Endothelial cell of umbilical vein (primary cell): ENCODE measurements at regions not wholly inside any gene's neighbourhood (a gene's known extent, or its start where the extent isn't known, plus 50 kb on each side); places are given as distances from the start of the nearest gene placed in this dataset.

ENCODE experiments used
- BruUV-seq: library from RNA; stranded (reverse); fragments of 400-500 nt; replicated peaks from 2 replicates; lab custom pipeline; 2021; lab: Mats Ljungman, UMichigan
- CTCF ChIA-PET: fragments of 300-600, 350-600 bp; sonication (Branson Sonifier 250); formaldehyde crosslinking; loops from one replicate; lab custom pipeline; 2021; ENCODE audit warnings: antibody characterized with exemption, inconsistent platforms; lab: Charles Lee
- POLR2A ChIA-PET: fragments of 300-600, 350-600 bp; sonication (Branson Sonifier 250); formaldehyde crosslinking; loops from one replicate; lab custom pipeline; 2021; ENCODE audit warnings: antibody characterized with exemption, inconsistent platforms; lab: Charles Lee
- DNase-seq: peaks from one replicate; pipeline ENCODE4 v3.0.0-alpha.2; 2011; ENCODE audit warnings: low read depth, low spot score
- FAIRE-seq: peaks from 2 replicates; lab custom pipeline; 2011; peaks lifted over from hg19 to GRCh38; lab: Jason Lieb, UNC
- H2AFZ ChIP-seq: 2 replicates; pipeline ENCODE4 v1.6.0; 2012; ENCODE audit warnings: low read depth, low read length, control low read depth, inconsistent platforms
- H3K27ac ChIP-seq: 2 replicates; pipeline ENCODE4 v1.5.1; 2011; ENCODE audit warnings: low read depth, mild to moderate bottlenecking, control low read depth, low read length, moderate library complexity; ENCODE audit not compliant: insufficient read depth
- H3K27me3 ChIP-seq, 2 experiments: 2 replicates each; pipeline versions ENCODE4 v1.6.0 to v1.6.1; 2011; ENCODE audit warnings: low read length in 2 of 2, mixed read lengths in 1 of 2; ENCODE audit not compliant: control insufficient read depth in 2 of 2, insufficient read depth in 2 of 2
- H3K36me3 ChIP-seq, 2 experiments: 2 replicates in 1 of 2; 3 replicates in 1 of 2; pipeline ENCODE4 v1.5.1; 2011; ENCODE audit warnings: low read length in 2 of 2, mild to moderate bottlenecking in 1 of 2, moderate library complexity in 1 of 2; ENCODE audit not compliant: control insufficient read depth in 2 of 2, insufficient read depth in 2 of 2; ENCODE audit errors: extremely low read depth in 1 of 2
- H3K4me1 ChIP-seq: 3 replicates; pipeline ENCODE4 v1.5.1; 2011; ENCODE audit warnings: mild to moderate bottlenecking, low read length; ENCODE audit not compliant: control insufficient read depth, insufficient read depth; ENCODE audit errors: extremely low read depth
- H3K4me2 ChIP-seq: 2 replicates; pipeline ENCODE4 v1.6.1; 2011; ENCODE audit warnings: low read length, control low read depth, mixed read lengths; ENCODE audit not compliant: insufficient read depth
- H3K4me3 ChIP-seq, 3 experiments: fragments of 200-600 bp in 1 of 3; sonication (generic), shearing (Covaris generic) in 1 of 3; replicated peaks in 1 of 3; 2 replicates each; pipeline ENCODE4 v1.5.1; 2011 to 2016; ENCODE audit warnings: control low read depth in 3 of 3, low read length in 3 of 3, mild to moderate bottlenecking in 2 of 3, inconsistent platforms in 1 of 3, low read depth in 1 of 3, moderate library complexity in 1 of 3; ENCODE audit not compliant: insufficient read depth in 1 of 3
- H3K79me2 ChIP-seq: 2 replicates; pipeline ENCODE4 v1.6.0; 2012; ENCODE audit warnings: low read length, inconsistent platforms; ENCODE audit not compliant: control insufficient read depth, insufficient read depth
- H3K9ac ChIP-seq: replicated peaks from 2 replicates; pipeline ENCODE3; 2011; ENCODE audit warnings: low read length, control low read depth; ENCODE audit not compliant: insufficient read depth; ENCODE audit errors: extremely low read depth
- H3K9me1 ChIP-seq: replicated peaks from 3 replicates; pipeline ENCODE4 v1.6.0; 2011; ENCODE audit warnings: mild to moderate bottlenecking, low read length; ENCODE audit not compliant: control insufficient read depth, insufficient read depth; ENCODE audit errors: extremely low read depth
- H3K9me3 ChIP-seq: replicated peaks from 2 replicates; pipeline ENCODE4 v1.5.1; 2012; ENCODE audit warnings: low read length, inconsistent platforms; ENCODE audit not compliant: control insufficient read depth, insufficient read depth
- H4K20me1 ChIP-seq: replicated peaks from 2 replicates; pipeline ENCODE3; 2011; ENCODE audit warnings: mild to moderate bottlenecking, low read length; ENCODE audit not compliant: control insufficient read depth, insufficient read depth; ENCODE audit errors: extremely low read depth
- EZH2 ChIP-seq: IDR thresholded peaks from 2 replicates; pipeline ENCODE4 v1.6.1; 2012; ENCODE audit warnings: borderline replicate concordance, low read depth, mild to moderate bottlenecking, moderate library complexity, low read length, inconsistent platforms; ENCODE audit not compliant: severe bottlenecking
- FOS ChIP-seq: IDR thresholded peaks from 2 replicates; pipeline ENCODE4 v1.6.1; 2011; ENCODE audit warnings: mild to moderate bottlenecking, low read length, moderate library complexity, borderline replicate concordance; ENCODE audit not compliant: insufficient read depth
- GATA2 ChIP-seq: IDR thresholded peaks from 2 replicates; pipeline ENCODE4 v1.7.0; 2011; ENCODE audit warnings: low read depth, mild to moderate bottlenecking, moderate library complexity, mixed read lengths, low read length; ENCODE audit not compliant: insufficient read length, insufficient read depth
- JUN ChIP-seq: IDR thresholded peaks from 2 replicates; pipeline ENCODE4 v1.6.1; 2011; ENCODE audit warnings: borderline replicate concordance, low read depth; ENCODE audit not compliant: insufficient read length, insufficient read depth
- MYC ChIP-seq: IDR thresholded peaks from one replicate; pipeline ENCODE4 v1.6.1; 2011; ENCODE audit warnings: mild to moderate bottlenecking, low read depth, low read length
- POLR2A ChIP-seq: IDR thresholded peaks from 2 replicates; pipeline ENCODE4 v1.6.1; 2012; ENCODE audit warnings: low read depth, mild to moderate bottlenecking, control low read depth, low read length
- POLR2AphosphoS5 ChIP-seq: IDR thresholded peaks from 2 replicates; pipeline ENCODE4 v1.6.1; 2012; ENCODE audit warnings: low read depth, mild to moderate bottlenecking, control low read depth, low read length, moderate library complexity; ENCODE audit not compliant: insufficient read depth
- dilution Hi-C: fragments of 300-500 bp; cut with MboI; formaldehyde crosslinking; loops from one replicate; pipeline ENCODE4 v1.15.0; 2019; ENCODE audit warnings: low sequenced_read_pairs; ENCODE audit not compliant: extremely low pct_ligation_motif_present
- intact Hi-C: fragments of 100-400 bp; cut with micrococcal nuclease; formaldehyde crosslinking; loops from one replicate; pipeline ENCODE4 v1.10.0; 2022
- TF ChIP-seq, protein P1 (sequence below): IDR thresholded peaks from 2 replicates; pipeline ENCODE4 v1.6.1; 2011; ENCODE audit not compliant: insufficient read depth, insufficient read length
- TF ChIP-seq, protein P2 (sequence below), 2 donors: IDR thresholded peaks; 1 replicate in 1 of 2; 2 replicates in 1 of 2; pipeline ENCODE4 v1.5.1; 2011; ENCODE audit warnings: low read length in 2 of 2, mild to moderate bottlenecking in 2 of 2, moderate library complexity in 2 of 2, control low read depth in 1 of 2, inconsistent platforms in 1 of 2, low read depth in 1 of 2; ENCODE audit not compliant: insufficient read depth in 1 of 2; ENCODE audit errors: extremely low read depth in 1 of 2

DNA sequence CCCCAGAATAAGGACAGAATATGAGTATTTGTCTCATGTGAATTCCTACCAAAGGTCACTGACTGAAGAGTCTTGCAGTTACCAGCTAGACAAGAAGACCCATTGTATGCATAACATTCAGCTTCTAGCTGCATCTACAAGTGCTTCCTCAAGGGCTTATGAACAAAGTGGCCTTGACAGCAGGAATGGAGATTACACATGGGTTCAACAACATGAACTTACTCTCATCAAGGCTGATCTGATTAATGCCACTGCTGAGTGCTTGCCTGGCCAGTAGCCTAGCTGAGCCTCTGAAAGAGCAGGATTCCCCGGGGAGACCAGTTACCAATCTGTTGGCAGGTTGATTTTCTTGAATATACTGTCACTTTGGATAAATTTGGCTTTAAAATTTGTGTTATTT, 76.7 kb upstream of the CHD1 start:
- H3K4me1 ChIP-seq, result peaks cover 5% of the 10 kb centered on the region
- H2AFZ ChIP-seq, result no peak overlapping the region
- no peak overlapping the region for H3K27ac ChIP-seq
- H3K4me3 ChIP-seq, result no peak overlapping the region
- FAIRE-seq (no peak), DNase-seq (no peak)
- no peaks in the 10 kb centered on the region for H3K27me3 ChIP-seq
- intact Hi-C loops, result no loop called here
- no peaks in the 10 kb centered on the region for H3K79me2 ChIP-seq
- no peak for TF ChIP-seq GATA2
- TF ChIP-seq, protein P1, sequence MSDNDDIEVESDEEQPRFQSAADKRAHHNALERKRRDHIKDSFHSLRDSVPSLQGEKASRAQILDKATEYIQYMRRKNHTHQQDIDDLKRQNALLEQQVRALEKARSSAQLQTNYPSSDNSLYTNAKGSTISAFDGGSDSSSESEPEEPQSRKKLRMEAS, result no peak
- TF ChIP-seq POLR2AphosphoS5, result no peak
- no peak for TF ChIP-seq MYC
- no peak for TF ChIP-seq EZH2
- TF ChIP-seq JUN, result no peak
- H3K4me2 ChIP-seq, result no peak overlapping the region
- no peaks in the 10 kb centered on the region for H3K36me3 ChIP-seq
- H3K9ac ChIP-seq, result no peak overlapping the region
- H3K9me3 ChIP-seq, result no peaks in the 10 kb centered on the region
- BruUV-seq, result no TSS peak
- no peaks in the 10 kb centered on the region for H3K9me1 ChIP-seq
- CTCF ChIA-PET, result no interaction called here
- POLR2A ChIA-PET, result interaction anchor here (1.3 kb wide), 1 partner anchor 9 kb away, joined by 3 read pairs; no protein-coding TSS in a partner anchor
- no peaks in the 10 kb centered on the region for H4K20me1 ChIP-seq
- dilution Hi-C loops, result no loop called here

DNA sequence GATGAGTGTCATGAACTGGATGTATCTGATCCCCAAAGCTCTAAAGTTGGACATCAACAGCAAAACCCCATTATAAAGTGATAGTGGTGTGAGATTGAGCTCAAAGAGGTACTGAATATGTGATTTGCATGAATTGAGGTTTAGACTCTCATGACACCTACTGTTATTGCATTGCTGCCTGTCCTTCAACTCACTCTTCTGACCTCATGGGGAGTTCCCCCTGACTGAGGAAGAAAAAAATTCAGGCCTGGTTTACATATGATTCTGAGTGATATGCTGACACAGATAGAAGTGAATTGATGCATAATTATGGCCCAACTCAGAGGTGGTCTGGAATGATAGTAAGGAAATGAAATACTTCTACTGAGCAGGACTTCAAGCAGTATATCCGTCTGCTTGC, 76.2 kb upstream of the CHD1 start:
- ChIA-PET CTCF (interaction anchor here (0.9 kb wide), 1 partner anchor 15 kb away, joined by 3 read pairs; no protein-coding TSS in a partner anchor), POLR2A (no interaction called here)
- Histone ChIP-seq H3K4me1 (peaks cover 5% of the 10 kb centered on the region), H3K9me1 (no peaks in the 10 kb centered on the region), H3K4me3 (no peak overlapping the region), H3K27ac (no peak overlapping the region), H3K27me3 (no peaks in the 10 kb centered on the region), H3K9me3 (no peaks in the 10 kb centered on the region), H3K9ac (no peak overlapping the region), H3K36me3 (no peaks in the 10 kb centered on the region), H3K79me2 (no peaks in the 10 kb centered on the region), H3K4me2 (no peak overlapping the region), H2AFZ (no peak overlapping the region), H4K20me1 (no peaks in the 10 kb centered on the region)
- DNase-seq (no peak), FAIRE-seq (no peak)
- TF ChIP-seq, protein P1, result no peak
- no peak for TF ChIP-seq JUN
- no peak for TF ChIP-seq GATA2
- no peak for TF ChIP-seq FOS
- no peak for TF ChIP-seq POLR2AphosphoS5
- no peak for TF ChIP-seq POLR2A
- no peak for TF ChIP-seq EZH2
- TF ChIP-seq, protein P2, sequence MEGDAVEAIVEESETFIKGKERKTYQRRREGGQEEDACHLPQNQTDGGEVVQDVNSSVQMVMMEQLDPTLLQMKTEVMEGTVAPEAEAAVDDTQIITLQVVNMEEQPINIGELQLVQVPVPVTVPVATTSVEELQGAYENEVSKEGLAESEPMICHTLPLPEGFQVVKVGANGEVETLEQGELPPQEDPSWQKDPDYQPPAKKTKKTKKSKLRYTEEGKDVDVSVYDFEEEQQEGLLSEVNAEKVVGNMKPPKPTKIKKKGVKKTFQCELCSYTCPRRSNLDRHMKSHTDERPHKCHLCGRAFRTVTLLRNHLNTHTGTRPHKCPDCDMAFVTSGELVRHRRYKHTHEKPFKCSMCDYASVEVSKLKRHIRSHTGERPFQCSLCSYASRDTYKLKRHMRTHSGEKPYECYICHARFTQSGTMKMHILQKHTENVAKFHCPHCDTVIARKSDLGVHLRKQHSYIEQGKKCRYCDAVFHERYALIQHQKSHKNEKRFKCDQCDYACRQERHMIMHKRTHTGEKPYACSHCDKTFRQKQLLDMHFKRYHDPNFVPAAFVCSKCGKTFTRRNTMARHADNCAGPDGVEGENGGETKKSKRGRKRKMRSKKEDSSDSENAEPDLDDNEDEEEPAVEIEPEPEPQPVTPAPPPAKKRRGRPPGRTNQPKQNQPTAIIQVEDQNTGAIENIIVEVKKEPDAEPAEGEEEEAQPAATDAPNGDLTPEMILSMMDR (IDR thresholded peaks at IDR 0.05; ENCODE audit: extremely low read depth in 1 of 2, insufficient read depth in 1 of 2, low read depth in 1 of 2, low read length in 2 of 2), result no peak
- TF ChIP-seq MYC, result no peak
- dilution Hi-C loops, result no loop called here
- no TSS peak for BruUV-seq
- intact Hi-C loops, result no loop called here
